ELR (cell line): ENCODE measurements at regions not wholly inside any gene's neighbourhood (a gene's known extent, or its start where the extent isn't known, plus 50 kb on each side); places are given as distances from the start of the nearest gene placed in this dataset.
A peak's percentile ranks its signal among the peaks of the same experiment; 100 is the strongest.

Source experiments
- DNase-seq: peaks from one replicate; pipeline ENCODE4 v3.0.0-alpha.2; 2015; ENCODE audit warnings: low read depth

DNA sequence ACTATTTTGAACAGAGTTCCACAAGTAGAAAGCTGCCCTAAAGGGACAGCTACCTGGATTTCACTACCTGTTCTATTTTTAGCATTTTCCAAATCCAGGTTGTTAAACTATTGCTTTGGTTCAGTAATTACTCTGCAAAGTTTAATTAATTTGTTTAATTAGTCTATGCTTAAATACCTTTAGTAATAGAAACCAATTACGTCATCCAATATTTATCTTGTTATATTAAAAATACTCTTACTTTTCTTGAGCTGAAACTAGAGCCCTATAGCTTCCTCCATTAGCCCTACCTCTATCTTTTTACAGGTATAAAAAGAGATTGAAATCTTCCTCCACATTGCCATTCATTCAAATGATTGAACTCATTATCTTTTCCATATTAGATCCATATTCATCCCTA is 514.6 kb downstream of the DSC3 start:
- no peak for DNase-seq

DNA sequence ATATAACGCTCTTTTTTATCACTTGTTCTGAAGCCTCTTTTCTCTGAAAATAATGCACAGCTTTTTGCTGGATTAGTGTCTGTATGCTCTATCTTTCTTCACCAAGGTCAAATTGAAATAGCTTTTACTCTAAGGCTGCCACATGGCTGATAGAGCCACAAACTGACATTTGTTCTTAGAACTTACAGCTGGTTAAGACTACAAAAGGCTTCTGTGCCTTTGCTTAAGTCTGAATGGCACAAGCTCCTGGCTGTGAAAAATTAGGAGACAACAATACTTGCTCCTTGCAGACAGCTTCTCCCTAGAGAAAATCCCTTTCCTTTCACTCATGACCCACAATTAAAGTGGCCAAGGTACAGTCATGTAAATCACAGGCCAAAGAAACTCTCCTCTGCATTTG is 515.3 kb downstream of the DSC3 start:
- DNase-seq, result no peak

DNA sequence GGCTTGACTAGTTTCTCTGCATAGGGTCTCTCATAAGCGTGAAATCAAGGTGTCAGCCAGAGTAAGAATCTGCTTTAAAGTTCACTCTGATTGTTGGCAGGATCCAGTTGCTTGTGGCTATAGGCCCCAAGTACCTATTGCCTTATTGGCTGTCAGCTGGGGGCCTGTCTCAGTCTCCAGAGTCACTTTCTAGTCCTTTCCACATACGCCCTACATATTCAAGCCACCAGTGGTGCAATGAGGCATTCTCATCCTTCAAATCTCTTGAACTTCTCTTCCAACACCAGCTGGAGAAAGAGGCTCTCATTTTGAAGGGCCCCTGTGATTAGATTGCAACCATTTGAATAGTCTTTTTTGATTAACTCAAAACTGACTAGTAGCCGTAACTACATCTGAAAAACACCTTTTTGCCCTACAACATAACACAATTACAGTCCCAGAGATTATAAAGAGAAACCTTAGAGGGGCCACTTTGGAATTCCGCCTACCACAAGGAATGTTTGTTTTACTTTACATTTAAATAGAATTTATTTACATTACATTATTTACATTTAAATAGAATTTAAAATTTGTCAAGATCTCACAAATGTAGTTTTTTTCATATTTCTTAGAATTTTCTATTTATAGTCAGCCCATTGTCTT is 520.1 kb downstream of the DSC3 start:
- DNase-seq, result no peak

DNA sequence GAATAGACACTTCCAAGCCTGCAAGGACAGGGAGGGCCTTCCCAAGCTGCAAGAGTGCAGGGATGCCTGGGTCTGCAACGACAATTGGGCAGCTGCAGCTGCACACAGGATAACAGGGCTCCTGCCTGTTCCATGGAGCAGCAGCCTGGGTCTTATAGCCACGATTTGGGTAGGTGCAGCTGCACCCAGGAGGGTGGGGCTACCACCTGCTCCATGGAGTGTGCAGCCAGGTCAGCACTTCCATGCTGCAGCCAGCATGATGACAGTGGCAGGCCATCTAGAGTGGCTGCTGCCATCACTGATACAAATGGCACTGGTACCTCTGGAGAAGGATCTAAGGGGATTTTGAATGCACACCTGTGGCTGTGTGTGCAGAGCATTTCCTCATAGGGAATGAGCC is 528.5 kb downstream of the DSC3 start:
- no peak for DNase-seq

DNA sequence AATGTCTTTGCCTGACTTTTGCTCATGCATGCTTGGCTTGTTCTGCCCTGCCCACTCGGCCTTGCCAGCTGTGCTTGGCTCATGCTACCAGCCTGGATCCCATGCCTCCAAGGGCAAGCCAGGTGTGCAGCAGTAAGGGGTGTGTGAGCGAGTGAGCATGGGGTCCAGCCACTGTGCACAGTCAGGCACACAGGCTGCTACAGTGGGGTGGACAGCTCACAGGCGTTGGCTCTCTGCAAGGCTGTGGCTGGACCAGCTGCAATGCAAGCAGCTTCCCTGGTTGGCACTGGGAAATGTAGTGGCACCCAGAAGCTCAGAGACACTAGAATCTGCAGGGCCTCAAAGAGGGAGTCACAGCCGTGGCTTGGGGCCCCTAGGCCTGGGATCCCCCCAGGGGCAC is 529.7 kb downstream of the DSC3 start:
- DNase-seq, result no peak

DNA sequence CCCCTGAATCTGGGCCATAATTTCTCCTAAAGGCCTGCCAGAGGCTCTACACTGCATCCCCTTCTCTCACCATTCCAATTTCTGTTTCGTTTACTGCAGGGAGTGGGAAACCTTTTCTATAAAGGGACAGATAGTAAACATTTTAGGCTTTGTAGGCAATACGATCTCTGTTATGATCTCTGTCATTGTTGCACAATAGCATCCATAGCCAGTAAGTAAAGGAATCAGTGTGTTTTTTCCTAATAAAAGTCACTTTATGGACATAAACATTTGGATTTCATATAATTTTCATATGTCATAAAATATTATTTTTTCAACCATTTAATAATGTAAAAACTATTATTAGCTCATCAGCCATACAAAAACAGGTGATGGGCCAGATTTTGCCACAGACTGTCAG is 531.7 kb downstream of the DSC3 start:
- no peak for DNase-seq

DNA sequence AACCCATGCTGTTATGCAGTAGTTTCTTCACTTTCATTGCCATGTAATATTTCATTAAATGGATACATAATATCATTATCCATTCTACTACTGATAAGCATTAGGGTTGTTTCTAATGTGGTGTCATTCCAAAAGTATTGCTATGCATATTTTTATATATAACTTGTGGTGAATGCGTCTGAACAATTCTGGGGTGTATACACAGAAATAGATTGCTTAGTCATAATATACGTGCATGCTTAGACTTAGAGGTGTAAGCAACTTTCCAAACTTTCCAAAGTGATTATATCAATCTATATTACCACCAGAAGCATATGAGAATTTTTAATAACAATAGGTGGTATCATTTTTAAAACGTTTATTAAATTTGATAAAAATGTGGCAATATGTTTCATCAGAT is 540.9 kb downstream of the DSC3 start:
- DNase-seq, result peak; percentile 47

DNA sequence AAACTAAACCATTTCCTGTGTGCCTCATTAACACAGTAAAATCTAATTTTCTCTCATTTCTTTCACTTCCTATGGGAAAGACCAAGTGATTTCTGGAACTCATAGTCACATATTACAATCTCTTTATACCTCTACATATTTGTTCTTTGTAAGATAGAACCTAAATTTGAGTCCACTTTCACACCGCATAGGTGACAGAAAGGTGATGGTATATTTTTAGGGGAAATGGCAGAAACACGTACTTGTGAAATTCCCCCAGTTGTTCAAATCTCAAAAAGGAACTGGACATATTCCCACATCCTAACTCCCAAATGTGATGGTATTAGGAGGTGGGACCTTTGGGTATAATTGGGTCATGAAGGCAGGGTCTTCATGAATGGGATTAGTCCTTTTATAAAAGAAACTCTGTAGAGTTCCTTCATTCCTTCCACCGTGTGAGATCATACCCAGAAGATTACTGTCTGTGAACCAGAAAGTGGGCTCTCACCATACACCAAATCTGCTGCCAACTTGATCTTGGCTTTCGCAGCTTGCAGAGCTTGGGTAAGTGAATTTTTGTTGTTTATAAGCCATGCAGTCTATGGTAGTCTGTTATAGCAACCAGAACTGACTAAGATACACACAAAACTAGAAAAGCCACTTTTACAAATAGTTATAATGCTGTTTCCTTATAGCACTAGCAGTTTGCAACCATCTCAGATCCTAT is 542.1 kb downstream of the DSC3 start:
- DNase-seq, result no peak

DNA sequence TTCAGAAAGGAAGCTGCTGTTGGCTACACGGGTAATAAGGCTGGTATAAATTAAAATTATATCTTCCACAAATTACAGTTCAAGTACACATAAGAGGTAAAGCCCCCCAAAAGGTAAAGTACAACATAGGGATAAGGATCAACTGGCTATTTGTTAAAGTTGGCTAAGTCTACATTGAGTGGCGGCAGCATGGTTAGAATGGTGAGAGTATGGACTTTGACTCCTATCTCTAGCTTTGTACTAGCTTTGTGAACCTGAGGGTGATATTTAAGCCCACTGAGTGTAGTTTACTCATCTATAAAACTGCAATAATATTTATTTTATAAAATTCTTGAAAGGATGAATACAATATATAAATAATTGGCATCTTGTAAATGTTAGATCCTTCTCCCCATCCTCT is 542.8 kb downstream of the DSC3 start:
- DNase-seq, result no peak

DNA sequence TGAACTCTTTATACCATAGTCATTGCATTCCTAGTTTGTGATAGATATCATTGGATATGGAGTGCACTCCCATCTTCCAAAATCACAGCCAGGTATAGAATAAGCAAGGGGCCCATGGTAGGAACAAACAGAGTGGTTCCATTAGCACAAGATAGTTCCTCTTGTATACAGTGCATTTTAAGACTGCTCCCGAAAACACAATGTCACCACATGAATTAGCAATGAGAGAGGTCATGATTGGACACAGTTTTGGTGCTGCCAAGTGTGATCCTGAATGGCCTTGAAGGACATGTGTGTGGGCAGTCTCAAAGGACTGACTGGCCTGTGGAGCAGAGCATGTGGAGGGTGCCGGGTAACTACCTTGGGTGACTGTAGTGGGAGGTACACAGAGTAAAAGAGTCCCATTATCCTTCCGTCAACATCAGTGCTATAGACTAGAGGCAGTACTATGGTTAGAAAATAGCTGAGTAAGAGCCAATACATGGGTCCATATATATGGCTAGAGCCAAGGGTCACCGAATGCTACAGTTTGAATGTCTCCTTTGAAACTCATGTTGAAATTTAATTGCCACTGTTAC is 549.9 kb downstream of the DSC3 start:
- DNase-seq, result no peak

DNA sequence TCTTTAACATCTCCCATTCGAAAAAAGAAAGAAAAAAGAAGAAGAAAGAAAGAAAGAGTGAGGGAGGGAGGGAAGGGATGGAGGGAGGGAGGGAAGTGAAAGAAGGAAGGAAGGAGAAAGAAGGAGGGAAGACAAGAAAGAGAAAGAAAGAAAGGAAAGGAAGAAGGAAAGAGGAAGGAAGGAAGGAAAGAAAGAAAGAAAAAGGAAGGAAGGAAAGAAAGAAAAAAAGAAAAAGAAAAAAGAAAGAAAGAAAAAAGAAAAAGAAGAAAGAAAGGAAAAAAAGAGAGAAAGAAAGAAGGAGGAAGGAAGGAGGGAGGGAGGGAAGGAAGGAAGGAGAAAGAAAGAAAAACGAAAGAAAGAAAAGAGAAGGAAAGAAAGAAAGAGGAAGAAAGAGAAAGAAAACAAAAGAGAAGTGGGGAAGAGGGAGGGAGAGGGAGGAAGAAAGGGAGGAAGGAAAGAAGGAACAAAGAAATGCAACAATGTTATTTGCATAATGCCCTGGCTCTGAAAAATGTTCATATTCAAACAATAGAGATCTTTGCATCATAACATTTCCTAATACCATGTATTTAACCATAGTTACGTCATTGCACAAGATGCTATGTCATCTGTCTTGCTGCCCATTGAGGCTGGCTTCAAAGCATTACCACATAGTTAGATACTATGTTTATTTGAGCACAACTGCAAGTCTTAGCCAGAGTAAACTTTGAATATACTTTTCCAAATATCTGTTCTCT is 550.6 kb downstream of the DSC3 start:
- no peak for DNase-seq

DNA sequence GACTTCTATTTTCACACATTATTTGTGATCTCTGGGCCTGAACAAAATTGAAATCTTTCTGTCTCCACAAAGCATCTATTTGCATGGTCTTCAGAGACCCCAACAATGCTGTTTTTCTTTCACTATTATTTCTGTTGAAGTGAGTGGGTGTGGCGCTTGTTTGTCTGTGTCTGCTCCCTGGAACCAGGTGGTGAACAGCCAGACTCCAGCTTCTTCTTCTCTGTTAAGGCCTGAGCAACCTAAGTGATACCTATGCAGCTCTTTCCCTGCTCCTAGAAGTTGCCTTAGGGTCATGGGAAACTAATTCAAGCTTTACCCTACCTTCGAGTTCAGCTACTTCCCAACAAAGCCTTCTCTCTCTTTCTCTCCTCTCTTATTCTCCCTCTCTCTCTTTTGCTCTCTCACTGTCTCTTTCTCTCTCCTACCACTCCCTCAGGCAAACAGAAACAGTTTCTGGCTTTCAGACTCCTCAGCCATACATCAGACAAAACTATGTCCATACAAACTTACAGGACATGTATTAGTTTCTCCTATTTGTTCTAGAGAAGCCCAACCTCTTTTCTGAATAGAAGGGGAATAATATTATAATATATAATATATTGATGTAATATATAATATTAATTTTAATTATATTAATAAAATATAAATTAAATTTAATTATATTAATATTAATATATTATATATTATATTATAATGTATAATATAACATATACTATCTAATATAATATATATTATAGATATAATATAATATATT is 552.5 kb downstream of the DSC3 start:
- no peak for DNase-seq

DNA sequence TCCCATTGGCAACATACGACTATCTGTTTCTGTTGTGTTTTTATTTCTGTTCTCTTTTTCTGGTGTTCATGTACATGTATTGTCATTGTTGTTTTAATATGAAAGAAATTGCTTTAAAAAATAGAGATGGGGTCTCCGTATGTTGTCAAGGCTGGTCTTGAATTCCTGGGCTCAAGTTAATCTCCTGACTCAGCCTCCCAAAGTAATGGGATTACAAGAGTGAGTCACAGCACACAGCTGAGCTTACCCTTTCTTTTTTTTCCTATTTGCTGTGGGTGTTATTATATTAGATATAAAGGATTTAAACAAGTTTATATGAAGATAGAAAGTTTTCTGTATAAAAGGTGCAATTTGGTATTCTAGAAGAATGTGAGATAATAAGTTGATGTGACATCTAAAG is 554.6 kb downstream of the DSC3 start:
- peak; percentile 68 for DNase-seq

DNA sequence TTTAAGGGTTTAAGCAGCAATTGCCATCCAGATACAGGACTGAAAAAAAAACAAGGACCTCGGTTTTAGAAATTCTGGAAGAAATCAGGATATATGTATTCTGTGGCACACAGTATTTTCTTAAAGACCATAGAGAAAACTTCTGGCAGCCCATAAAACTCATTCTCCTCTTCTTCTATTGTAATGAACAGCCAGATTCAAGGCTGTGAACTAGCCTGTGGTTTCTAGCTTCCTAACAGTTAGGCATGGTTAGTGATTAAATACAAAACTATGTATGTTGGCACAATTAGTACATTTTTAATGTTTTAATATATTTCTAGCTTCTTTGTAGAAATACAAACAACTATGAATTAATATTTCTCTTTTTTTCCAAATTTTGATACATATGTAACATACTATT is 555.7 kb downstream of the DSC3 start:
- peak; percentile 75 for DNase-seq

DNA sequence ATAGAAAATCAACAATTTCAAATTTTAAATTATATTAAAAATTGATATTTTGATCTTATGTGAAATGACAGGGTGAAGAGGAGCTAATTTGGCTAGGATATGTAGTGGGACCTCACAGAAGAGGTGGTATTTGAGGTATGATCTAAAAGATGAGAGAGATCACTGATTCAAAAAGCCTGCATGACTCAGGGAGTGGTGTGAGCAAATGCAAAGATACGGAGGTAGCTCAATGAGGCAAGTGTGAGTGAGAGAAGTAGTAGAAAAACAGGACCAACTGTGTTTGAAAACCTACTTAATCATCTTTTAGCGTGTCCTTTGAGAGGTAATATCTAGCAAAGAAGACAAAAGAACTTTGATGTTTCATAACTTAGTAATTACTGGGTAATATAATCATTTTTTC is 557.5 kb downstream of the DSC3 start:
- DNase-seq, result peak; percentile 53

DNA sequence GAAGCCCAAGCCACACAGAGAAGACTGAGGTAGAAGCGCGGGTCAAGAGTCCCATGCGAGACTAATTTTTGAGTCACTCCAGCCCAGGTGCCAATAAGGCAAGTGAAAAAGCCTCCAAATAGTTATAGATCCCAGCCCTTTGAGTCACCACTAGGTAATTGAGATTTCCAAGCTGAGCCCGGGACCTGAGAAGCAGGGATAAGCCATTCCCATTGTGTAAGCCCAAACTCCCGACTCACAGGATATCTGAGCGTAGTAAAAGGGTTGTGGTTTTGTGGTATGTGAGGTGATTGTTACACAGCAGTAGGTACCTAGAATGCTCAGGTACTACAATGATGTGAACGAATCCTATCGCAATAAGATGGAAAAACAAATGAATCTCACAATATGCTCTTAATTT is 560.7 kb downstream of the DSC3 start:
- no peak for DNase-seq

DNA sequence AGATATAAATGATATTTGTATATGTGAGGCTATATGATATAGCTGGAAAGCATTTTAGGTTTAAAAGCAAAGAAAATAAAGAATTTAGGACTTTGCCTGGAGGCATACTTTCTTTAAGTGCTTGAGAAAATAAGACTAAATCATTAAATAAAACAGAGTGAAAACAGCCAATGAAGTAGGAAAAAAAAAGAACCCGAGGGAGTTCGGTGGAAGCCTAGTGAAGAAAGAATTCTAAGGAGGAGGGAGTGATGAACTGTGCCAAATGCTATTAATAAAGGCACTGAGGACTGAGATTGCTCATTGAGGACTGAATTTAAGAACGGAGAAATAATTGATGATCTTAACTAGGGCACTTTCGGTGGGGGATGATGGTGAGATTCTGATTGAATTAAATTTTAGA is 573.5 kb downstream of the DSC3 start:
- DNase-seq, result no peak

DNA sequence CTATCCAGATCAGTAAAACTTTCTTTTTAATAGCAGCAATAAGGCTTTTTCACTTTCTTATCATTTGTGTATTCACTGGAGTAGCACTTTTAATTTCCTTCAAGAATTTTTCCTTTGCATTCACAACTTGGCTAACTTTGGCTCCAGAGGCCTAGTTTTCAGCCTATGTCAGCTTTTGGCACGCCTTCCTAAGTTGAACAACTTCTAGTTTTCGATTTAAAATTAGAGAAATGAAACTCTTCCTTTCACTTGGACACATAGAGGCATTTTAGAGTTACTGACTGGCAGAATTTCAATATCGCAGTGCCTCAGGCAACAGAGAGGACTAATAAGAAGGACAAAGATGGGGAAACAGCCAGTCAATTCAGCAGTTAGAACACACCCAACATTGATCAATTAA is 577.4 kb downstream of the DSC3 start:
- no peak for DNase-seq

DNA sequence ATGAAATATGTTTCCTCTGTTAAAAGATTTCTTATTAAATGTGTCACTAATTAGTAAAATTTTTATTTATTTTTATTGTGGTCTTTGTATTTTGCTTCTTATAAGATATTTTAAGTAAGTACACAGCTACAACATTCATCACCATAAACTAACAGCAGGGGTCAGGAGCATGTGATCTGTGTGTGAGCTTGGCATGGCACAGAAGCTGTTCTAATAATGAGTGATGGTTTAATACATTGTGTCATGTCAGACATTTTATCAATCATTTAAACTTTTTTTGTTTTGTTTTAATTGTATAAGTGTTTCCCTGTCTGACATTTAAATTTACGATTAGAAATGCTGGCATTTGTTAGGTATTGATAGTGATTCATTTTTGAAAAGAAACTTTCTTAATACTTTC is 585.4 kb downstream of the DSC3 start:
- DNase-seq, result no peak

DNA sequence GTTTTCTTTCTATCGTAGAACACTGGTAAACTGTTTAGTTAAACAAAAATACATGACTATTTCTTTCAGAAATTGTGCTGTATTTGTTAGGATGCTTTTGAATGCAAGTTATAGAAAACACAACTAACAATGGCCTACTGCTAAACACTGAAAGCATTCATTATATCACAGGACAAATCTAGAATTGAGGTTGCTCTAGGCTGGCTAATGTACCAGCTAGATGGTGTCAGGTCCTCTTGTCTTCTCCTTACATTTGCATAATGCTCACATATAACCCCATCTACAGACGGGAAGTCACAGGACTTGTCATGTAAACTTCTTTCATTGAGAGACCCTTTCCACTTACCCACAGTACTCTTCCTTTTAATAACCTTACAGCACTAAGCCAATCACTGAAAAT is 586.8 kb downstream of the DSC3 start:
- DNase-seq, result no peak

DNA sequence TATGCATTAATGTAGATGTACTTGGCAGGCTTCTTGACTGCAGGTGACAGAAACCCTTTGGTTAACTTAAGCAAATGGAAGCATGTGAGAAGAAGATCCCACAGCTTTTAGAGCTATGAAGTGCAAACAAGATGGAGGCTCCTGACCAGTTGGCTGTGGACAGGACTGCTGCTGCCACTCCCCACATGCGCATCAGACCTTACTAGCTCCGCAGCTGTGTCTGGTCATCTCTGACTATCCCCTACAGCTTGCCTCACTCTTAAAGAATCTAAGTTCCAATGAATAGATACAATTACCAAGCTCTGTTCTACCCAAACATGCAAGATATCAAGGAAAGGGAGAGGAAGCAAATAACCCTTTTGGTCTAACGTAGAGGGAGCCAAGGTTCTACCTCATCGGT is 587.6 kb downstream of the DSC3 start:
- DNase-seq, result no peak

DNA sequence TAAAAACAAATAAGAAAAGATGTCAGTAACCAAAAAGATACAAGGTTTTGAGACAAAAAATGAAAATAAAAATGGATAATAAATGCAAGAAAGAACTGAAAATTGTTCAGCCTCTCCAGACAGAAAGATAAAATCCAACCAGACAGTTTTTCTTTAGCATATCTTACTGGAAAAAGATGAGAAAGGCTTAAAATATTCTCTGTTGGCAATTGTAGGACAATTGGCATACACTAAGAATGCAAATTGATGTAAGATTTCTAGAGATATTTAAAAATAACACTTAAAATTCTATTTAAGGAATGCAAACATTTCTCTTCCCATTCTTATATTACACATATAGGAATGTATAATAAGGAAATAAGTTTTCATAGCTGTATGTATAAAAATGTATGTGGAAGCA is 590.6 kb downstream of the DSC3 start:
- DNase-seq, result no peak
